ENCODE measurements at regions not wholly inside any gene's neighbourhood (a gene's known extent, or its start where the extent isn't known, plus 50 kb on each side); places are given as distances from the start of the nearest gene placed in this dataset.

- no peak overlapping the region for H3K4me3 ChIP-seq (replicated peaks; ENCODE audit: low read depth, low read length)
- peak; percentile 17 for DNase-seq (ENCODE audit: low read depth)
- TF ChIP-seq, protein P1, sequence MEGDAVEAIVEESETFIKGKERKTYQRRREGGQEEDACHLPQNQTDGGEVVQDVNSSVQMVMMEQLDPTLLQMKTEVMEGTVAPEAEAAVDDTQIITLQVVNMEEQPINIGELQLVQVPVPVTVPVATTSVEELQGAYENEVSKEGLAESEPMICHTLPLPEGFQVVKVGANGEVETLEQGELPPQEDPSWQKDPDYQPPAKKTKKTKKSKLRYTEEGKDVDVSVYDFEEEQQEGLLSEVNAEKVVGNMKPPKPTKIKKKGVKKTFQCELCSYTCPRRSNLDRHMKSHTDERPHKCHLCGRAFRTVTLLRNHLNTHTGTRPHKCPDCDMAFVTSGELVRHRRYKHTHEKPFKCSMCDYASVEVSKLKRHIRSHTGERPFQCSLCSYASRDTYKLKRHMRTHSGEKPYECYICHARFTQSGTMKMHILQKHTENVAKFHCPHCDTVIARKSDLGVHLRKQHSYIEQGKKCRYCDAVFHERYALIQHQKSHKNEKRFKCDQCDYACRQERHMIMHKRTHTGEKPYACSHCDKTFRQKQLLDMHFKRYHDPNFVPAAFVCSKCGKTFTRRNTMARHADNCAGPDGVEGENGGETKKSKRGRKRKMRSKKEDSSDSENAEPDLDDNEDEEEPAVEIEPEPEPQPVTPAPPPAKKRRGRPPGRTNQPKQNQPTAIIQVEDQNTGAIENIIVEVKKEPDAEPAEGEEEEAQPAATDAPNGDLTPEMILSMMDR (IDR thresholded peaks at IDR 0.05; ENCODE audit: low read length, missing control alignments) = no peak
Observed at GRCh38 chr2:226159875-226160479, 639.6 kb downstream of the IRS1 start.

DNA sequence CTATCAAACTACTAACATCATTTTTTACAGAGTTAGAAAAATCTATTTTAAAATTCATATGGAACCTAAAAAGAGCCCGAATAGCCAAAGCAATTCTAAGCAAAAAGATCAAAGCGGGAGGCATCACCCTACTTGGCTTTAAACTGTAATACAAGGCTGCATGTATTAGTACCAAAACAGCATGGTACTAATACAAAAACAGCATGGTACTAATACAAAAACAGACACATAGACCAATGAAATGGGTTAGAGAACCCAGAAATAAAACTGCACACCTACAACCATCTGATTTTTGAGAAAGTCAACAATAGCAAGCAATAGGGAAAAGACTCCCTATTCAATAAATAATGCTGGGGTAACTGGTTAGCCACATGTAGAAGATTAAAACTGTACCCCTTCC lies 640.7 kb downstream of the IRS1 start:
- H3K4me3 ChIP-seq (replicated peaks; ENCODE audit: low read depth, low read length) = no peak overlapping the region
- TF ChIP-seq, protein P1 (IDR thresholded peaks at IDR 0.05; ENCODE audit: low read length, missing control alignments) = no peak
- DNase-seq (ENCODE audit: low read depth) = no peak

DNA sequence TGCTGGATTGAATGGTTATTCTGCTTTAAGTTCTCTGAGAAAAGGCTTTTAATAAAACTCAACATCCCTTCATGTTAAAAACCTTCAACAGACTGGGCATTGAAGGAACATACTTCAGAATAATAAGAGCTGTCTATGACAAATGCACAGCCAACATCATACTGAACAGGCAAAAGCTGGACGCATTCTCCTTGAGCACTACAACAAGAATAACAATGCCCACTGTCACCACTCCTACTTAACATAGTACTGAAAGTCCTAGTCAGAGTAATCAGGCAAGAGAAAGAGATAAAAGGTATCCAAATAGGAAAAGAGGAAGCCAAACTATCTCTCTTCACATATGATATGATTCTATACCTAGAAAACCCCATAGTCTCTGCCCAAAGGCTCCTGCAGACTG lies 641.4 kb downstream of the IRS1 start:
- TF ChIP-seq, protein P1 (IDR thresholded peaks at IDR 0.05; ENCODE audit: low read length, missing control alignments) = no peak
- DNase-seq (ENCODE audit: low read depth) = no peak
- H3K4me3 ChIP-seq (replicated peaks; ENCODE audit: low read depth, low read length) = no peak overlapping the region

DNA sequence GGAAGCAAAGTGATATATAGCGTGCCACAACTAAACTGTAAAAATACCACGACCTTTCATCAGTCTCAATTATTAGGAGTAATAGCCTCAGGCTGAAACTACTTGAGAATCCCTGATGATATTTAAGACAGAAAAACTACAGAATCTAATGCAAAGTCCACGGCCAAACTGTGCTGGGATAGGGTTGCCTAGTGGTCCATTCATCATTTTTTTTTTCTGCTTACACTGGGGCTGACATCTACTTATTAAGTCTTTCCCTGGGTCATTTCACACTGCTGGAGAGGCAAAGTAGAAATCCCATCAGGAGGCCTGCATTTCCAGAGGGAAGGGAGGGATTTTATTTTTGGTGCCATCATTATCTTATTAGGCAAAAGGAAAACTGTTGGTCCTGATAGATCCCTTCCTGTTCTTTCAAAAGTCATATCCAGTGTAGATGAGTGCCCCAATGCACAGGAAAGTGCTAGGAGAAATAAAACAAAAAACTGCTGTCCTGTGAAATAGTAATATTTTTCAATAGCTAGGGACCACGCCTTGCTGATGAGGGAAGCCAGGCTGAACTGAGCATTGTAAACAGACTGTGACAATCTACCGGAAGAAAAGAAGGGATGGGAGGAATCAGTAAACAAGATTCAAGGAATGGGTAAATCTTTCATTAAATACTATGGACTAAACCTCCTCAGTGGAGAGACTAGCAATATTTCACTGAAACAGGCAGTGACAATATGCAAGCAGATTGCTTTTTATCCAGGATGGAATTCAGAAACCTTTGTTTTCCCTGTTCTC lies 644.3 kb downstream of the IRS1 start:
- TF ChIP-seq, protein P1 (IDR thresholded peaks at IDR 0.05; ENCODE audit: low read length, missing control alignments) = no peak
- no peak for DNase-seq (ENCODE audit: low read depth)
- no peak overlapping the region for H3K4me3 ChIP-seq (replicated peaks; ENCODE audit: low read depth, low read length)

GRCh38 chr2:226154610-226155009 lies 645.0 kb downstream of the IRS1 start:
- DNase-seq (ENCODE audit: low read depth) = no peak

GRCh38 chr2:226153553-226153952 lies 646.1 kb downstream of the IRS1 start:
- no peak for DNase-seq (ENCODE audit: low read depth)
- TF ChIP-seq, protein P1 (IDR thresholded peaks at IDR 0.05; ENCODE audit: low read length, missing control alignments) = no peak
- H3K4me3 ChIP-seq (replicated peaks; ENCODE audit: low read depth, low read length) = no peak overlapping the region

More at GRCh38 chr2:226154610-226155009, 645.0 kb downstream of the IRS1 start:
- no peak overlapping the region for H3K4me3 ChIP-seq (replicated peaks; ENCODE audit: low read depth, low read length)
- TF ChIP-seq, protein P1 (IDR thresholded peaks at IDR 0.05; ENCODE audit: low read length, missing control alignments) = no peak

Measured in fibroblast of pulmonary artery (primary cell).